ENCODE measurements at regions not wholly inside any gene's neighbourhood (a gene's known extent, or its start where the extent isn't known, plus 50 kb on each side); places are given as distances from the start of the nearest gene placed in this dataset.

DNA sequence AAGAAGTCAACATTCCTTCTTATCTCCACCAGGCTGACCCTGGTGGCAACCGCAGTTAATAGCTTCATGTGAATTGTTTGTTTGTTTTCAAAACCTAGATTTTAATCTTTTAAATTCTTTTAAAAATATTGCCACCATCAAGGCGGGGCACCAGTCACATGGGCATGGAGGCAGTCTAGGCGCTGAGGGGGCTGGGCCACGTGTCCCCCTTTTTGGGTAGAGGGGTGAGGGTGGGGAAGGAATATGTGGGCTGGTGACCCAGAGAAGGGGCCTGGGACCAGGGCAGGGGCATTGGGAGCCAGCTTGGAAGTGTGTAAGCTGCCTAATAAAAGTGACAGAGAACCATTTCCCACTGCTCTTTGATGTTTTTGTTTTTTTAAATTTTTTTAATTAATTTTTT, 147.3 kb downstream of the GADD45G start:
- Histone ChIP-seq H3K27me3 (no peaks in the 10 kb centered on the region), H3K36me3 (no peaks in the 10 kb centered on the region), H3K4me3 (no peak overlapping the region), H3K9me3 (no peaks in the 10 kb centered on the region), H3K4me1 (peaks cover 0 to 20% (median 0%) of the 10 kb centered on the region in 3 donors), H3K27ac (no peak overlapping the region)
- no peak for ATAC-seq
- TF ChIP-seq, protein P1, sequence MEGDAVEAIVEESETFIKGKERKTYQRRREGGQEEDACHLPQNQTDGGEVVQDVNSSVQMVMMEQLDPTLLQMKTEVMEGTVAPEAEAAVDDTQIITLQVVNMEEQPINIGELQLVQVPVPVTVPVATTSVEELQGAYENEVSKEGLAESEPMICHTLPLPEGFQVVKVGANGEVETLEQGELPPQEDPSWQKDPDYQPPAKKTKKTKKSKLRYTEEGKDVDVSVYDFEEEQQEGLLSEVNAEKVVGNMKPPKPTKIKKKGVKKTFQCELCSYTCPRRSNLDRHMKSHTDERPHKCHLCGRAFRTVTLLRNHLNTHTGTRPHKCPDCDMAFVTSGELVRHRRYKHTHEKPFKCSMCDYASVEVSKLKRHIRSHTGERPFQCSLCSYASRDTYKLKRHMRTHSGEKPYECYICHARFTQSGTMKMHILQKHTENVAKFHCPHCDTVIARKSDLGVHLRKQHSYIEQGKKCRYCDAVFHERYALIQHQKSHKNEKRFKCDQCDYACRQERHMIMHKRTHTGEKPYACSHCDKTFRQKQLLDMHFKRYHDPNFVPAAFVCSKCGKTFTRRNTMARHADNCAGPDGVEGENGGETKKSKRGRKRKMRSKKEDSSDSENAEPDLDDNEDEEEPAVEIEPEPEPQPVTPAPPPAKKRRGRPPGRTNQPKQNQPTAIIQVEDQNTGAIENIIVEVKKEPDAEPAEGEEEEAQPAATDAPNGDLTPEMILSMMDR (IDR thresholded peaks at IDR 0.05) = no peak
- TF ChIP-seq EP300 (IDR thresholded peaks at IDR 0.05) = no peak
- no peak for TF ChIP-seq POLR2AphosphoS5 (IDR thresholded peaks at IDR 0.05)
- no peak for TF ChIP-seq POLR2A (IDR thresholded peaks at IDR 0.05)
- 95 to 100% methylated on average over 1 to 4 of the region's 4 CpGs for WGBS, 2 donors (ENCODE audit: low coverage in 1 of 2)

DNA sequence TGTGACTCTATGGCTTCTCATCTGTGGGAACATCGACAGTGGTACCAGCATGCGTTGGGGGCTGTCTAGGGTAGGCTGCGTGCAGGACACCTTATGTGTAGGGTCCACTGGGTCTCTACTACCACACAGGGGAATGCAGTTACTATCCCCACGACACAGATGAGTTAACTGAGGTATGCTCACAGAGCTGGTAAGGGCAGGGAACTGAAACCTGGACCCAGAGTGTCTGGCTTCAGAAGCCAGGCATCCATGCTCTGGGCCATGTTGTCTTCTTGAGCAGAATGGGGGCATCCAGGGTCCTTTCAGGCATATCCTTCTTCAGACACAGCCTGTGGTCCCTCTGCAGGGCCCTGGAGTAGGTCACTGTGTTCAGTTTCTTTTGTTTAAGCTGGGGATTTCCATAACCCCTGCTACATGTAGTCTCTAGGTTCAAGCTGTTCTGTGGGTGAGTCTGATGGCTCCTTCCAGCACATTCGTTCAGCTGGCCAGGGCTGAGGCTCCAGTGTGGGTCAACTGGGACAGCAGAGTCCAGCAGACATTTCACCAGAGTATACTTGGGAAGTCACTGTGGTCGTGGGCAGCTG, 148.8 kb downstream of the GADD45G start:
- Histone ChIP-seq H3K27ac (no peak overlapping the region), H3K36me3 (no peaks in the 10 kb centered on the region), H3K4me1 (peaks cover 0 to 20% (median 0%) of the 10 kb centered on the region in 3 donors), H3K9me3 (no peaks in the 10 kb centered on the region), H3K27me3 (no peaks in the 10 kb centered on the region), H3K4me3 (no peak overlapping the region)
- TF ChIP-seq, protein P1 (IDR thresholded peaks at IDR 0.05) = no peak
- TF ChIP-seq POLR2A (IDR thresholded peaks at IDR 0.05) = no peak
- TF ChIP-seq POLR2AphosphoS5 (IDR thresholded peaks at IDR 0.05) = no peak
- no peak for TF ChIP-seq EP300 (IDR thresholded peaks at IDR 0.05)
- 50 to 100% methylated on average over 1 of the region's 6 CpGs for WGBS, 2 donors (ENCODE audit: low coverage in 1 of 2)
- ATAC-seq = no peak

DNA sequence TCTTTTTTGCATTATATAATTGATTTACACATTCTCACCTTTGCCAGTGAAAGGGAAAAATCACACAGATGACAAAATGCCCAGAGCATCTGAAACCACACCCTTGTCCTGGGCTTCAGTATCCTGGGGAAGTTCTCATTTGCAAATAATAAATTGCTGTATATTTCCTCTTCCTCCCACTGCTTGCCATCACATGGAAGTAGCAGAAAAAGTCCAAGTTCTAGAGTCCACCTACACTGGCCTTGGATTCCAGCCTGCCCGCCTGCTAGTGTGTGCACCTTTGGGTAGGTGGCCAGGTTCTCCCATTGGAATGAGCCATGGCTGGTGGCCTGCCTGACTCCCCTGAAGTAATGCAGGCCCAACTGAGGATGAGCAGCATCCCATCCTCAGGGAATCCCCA, 149.4 kb downstream of the GADD45G start:
- no peak for ATAC-seq
- no peak overlapping the region for H3K27ac ChIP-seq
- no peaks in the 10 kb centered on the region for H3K27me3 ChIP-seq
- H3K9me3 ChIP-seq = no peaks in the 10 kb centered on the region
- peaks cover 0 to 20% (median 0%) of the 10 kb centered on the region in 3 donors for H3K4me1 ChIP-seq
- no CpG with 5 or more reads among the region's 1 CpG for WGBS, 2 donors (ENCODE audit: low coverage in 1 of 2)
- H3K4me3 ChIP-seq = no peak overlapping the region
- no peaks in the 10 kb centered on the region for H3K36me3 ChIP-seq
- no peak for TF ChIP-seq POLR2AphosphoS5 (IDR thresholded peaks at IDR 0.05)
- no peak for TF ChIP-seq POLR2A (IDR thresholded peaks at IDR 0.05)
- TF ChIP-seq, protein P1 (IDR thresholded peaks at IDR 0.05) = no peak
- no peak for TF ChIP-seq EP300 (IDR thresholded peaks at IDR 0.05)

DNA sequence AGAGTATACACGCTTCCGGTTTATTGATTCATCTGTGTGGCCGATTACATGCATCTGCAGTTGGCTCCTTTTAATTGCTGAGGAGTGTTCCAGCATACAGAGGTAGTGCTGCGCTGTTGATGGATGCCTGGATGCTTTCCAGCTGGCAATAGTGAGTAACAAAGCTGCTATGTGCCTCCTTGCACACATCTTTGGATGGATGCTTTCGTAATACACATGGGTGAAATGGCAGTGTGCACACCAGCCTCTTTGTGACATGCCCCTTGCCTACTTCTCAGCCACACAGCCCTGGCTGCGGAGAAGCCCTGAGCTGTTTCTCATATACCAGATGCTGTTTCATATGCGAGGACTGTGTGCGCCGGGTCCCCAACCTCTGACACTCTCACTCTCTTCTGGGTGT, 151.0 kb downstream of the GADD45G start:
- TF ChIP-seq POLR2AphosphoS5 (IDR thresholded peaks at IDR 0.05) (peak; percentile 87), POLR2A (IDR thresholded peaks at IDR 0.05) (no peak)
- Histone ChIP-seq H3K4me3 (no peak overlapping the region), H3K9me3 (no peaks in the 10 kb centered on the region), H3K4me1 (peaks cover 0 to 20% (median 0%) of the 10 kb centered on the region in 3 donors), H3K27me3 (no peaks in the 10 kb centered on the region), H3K36me3 (no peaks in the 10 kb centered on the region), H3K27ac (no peak overlapping the region)
- WGBS, 2 donors (ENCODE audit: low coverage in 1 of 2) = 35 to 61% methylated on average over 9 of the region's 9 CpGs
- peak; percentile 79 for ATAC-seq

DNA sequence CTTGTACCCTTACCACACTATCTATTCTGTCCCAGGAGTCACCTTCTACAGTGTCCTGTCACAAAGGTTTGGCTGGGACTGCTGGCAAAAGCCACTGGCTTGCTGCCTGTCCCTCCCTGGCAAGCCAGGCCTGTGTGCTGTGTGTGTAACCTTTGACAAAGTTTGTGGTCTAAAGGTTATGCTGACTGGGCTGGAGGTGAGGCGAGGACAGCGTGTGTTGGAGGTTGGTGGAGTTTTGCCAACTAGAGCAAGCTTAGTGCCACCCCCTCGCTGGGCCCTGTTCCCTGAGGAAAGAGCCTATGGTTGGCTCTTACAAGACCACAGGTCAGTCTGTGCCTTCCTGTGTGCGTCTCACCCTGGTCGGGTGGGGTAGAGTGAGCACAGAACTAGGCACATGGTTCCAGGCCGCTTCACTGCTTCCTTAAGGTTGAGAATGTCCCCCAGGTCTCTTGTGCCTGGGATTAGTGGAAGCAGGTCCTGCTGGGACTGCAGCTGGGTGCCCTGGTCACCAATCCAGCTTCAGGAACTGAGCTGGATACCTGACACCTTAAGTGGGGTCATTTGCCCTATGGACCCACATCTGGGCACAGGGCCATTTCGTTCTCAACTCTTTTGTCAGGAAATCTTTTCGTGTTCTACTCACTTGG, 152.2 kb downstream of the GADD45G start:
- 75 to 89% methylated on average over 2 to 4 of the region's 8 CpGs for WGBS, 2 donors (ENCODE audit: low coverage in 1 of 2)
- H3K36me3 ChIP-seq = no peaks in the 10 kb centered on the region
- H3K9me3 ChIP-seq = no peaks in the 10 kb centered on the region
- no peak for TF ChIP-seq EP300 (IDR thresholded peaks at IDR 0.05)
- peak; percentile 38 for TF ChIP-seq POLR2AphosphoS5 (IDR thresholded peaks at IDR 0.05)
- H3K27me3 ChIP-seq = no peaks in the 10 kb centered on the region
- peaks cover 0 to 20% (median 0%) of the 10 kb centered on the region in 3 donors for H3K4me1 ChIP-seq
- no peak overlapping the region for H3K27ac ChIP-seq
- ATAC-seq = no peak
- no peak overlapping the region for H3K4me3 ChIP-seq

All from gastroesophageal sphincter (tissue), 4 donors.